GM12891 (cell line): ENCODE measurements at regions not wholly inside any gene's neighbourhood (a gene's known extent, or its start where the extent isn't known, plus 50 kb on each side); places are given as distances from the start of the nearest gene placed in this dataset.

Source experiments
- POLR2A ChIP-seq: IDR thresholded peaks from 2 replicates; pipeline ENCODE4 v1.6.1; 2011; ENCODE audit warnings: low read depth, low read length, control low read depth
- POLR2AphosphoS5 ChIP-seq: IDR thresholded peaks from 2 replicates; pipeline ENCODE4 v1.6.1; 2011; ENCODE audit warnings: low read depth, low read length, control low read depth
- SPI1 ChIP-seq: IDR thresholded peaks from 2 replicates; pipeline ENCODE4 v1.6.1; 2011; ENCODE audit warnings: low read depth, low read length, control low read depth
- TAF1 ChIP-seq: IDR thresholded peaks from 2 replicates; pipeline ENCODE4 v1.6.1; 2011; ENCODE audit warnings: low read depth, low read length, control low read depth

DNA sequence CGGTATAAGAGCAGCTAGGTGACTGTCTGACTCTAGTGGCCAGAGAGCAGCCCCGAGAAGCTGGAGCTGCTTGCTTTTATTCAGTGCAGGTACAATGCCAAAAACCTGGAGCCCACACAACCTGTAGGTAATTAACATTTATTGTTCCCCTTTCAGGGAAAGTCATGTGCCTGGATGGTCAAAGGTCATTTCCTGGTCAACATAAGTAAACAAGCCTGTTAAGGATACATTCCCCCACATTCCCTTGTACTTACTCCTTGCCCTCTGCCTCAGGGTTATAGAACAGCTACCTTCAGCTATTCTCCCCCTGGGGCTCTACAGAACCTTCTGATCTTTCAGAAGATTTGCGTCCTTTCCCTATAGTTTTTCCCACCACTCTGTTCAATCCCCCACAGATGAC, 253.4 kb downstream of the TMA16 start:
- TF ChIP-seq POLR2AphosphoS5 (no peak), TAF1 (no peak), POLR2A (no peak), SPI1 (no peak)
